ENCODE measurements at regions not wholly inside any gene's neighbourhood (a gene's known extent, or its start where the extent isn't known, plus 50 kb on each side); places are given as distances from the start of the nearest gene placed in this dataset.

GRCh38 chr5:69038539-69038938 lies 55.3 kb upstream of the SLC30A5 start:
- Histone ChIP-seq H2AFZ (ENCODE audit: low read length) (no peak overlapping the region), H3K4me3 (ENCODE audit: low read depth, low read length, poor library complexity, severe bottlenecking) (no peak overlapping the region), H3K4me1 (ENCODE audit: insufficient read depth, low read length, severe bottlenecking) (peaks cover 10% of the 10 kb centered on the region), H3K9me2 (ENCODE audit: low read depth, low read length) (no peaks in the 10 kb centered on the region), H3K36me3 (ENCODE audit: insufficient read depth, low read length) (no peaks in the 10 kb centered on the region), H3K4me2 (ENCODE audit: low read length) (no peak overlapping the region), H3F3A (ENCODE audit: insufficient read depth, low read length) (no peaks in the 10 kb centered on the region), H3K9ac (ENCODE audit: low read length) (no peak overlapping the region), H4K20me1 (ENCODE audit: insufficient read depth, low read length) (no peaks in the 10 kb centered on the region), H3K79me2 (ENCODE audit: insufficient read depth, low read length) (no peaks in the 10 kb centered on the region), H3K27me3 (ENCODE audit: insufficient read depth, low read length) (no peaks in the 10 kb centered on the region), H3K27ac (ENCODE audit: low read depth, low read length, poor library complexity, severe bottlenecking) (no peak overlapping the region), H3K9me3 (ENCODE audit: low read length) (no peaks in the 10 kb centered on the region)
- no peak for TF ChIP-seq CTCF (IDR thresholded peaks at IDR 0.05; ENCODE audit: low read length)
- TF ChIP-seq EZH2 (IDR thresholded peaks at IDR 0.05; ENCODE audit: borderline replicate concordance, low read length), result no peak

GRCh38 chr5:69039829-69040228 lies 54.0 kb upstream of the SLC30A5 start:
- no peaks in the 10 kb centered on the region for H3K36me3 ChIP-seq (ENCODE audit: insufficient read depth, low read length)
- H3K27ac ChIP-seq (ENCODE audit: low read depth, low read length, poor library complexity, severe bottlenecking), result no peak overlapping the region
- H3K4me1 ChIP-seq (ENCODE audit: insufficient read depth, low read length, severe bottlenecking), result peaks cover 18% of the 10 kb centered on the region
- H3K79me2 ChIP-seq (ENCODE audit: insufficient read depth, low read length), result no peaks in the 10 kb centered on the region
- no peaks in the 10 kb centered on the region for H3K9me3 ChIP-seq (ENCODE audit: low read length)
- H3K9ac ChIP-seq (ENCODE audit: low read length), result no peak overlapping the region
- H4K20me1 ChIP-seq (ENCODE audit: insufficient read depth, low read length), result no peaks in the 10 kb centered on the region
- no peak overlapping the region for H2AFZ ChIP-seq (ENCODE audit: low read length)
- no peaks in the 10 kb centered on the region for H3K9me2 ChIP-seq (ENCODE audit: low read depth, low read length)
- H3K4me3 ChIP-seq (ENCODE audit: low read depth, low read length, poor library complexity, severe bottlenecking), result no peak overlapping the region
- no peaks in the 10 kb centered on the region for H3K27me3 ChIP-seq (ENCODE audit: insufficient read depth, low read length)
- TF ChIP-seq CTCF (IDR thresholded peaks at IDR 0.05; ENCODE audit: low read length) (no peak), EZH2 (IDR thresholded peaks at IDR 0.05; ENCODE audit: borderline replicate concordance, low read length) (no peak)
- no peak overlapping the region for H3K4me2 ChIP-seq (ENCODE audit: low read length)
- no peaks in the 10 kb centered on the region for H3F3A ChIP-seq (ENCODE audit: insufficient read depth, low read length)

- peak overlapping the region; percentile 93; the same call in 1 of the 2 replicates for H3K4me2 ChIP-seq (ENCODE audit: low read length)
- H4K20me1 ChIP-seq (ENCODE audit: insufficient read depth, low read length), result no peaks in the 10 kb centered on the region
- H3F3A ChIP-seq (ENCODE audit: insufficient read depth, low read length), result no peaks in the 10 kb centered on the region
- H3K4me3 ChIP-seq (ENCODE audit: low read depth, low read length, poor library complexity, severe bottlenecking), result no peak overlapping the region
- H3K9me3 ChIP-seq (ENCODE audit: low read length), result no peaks in the 10 kb centered on the region
- H3K9me2 ChIP-seq (ENCODE audit: low read depth, low read length), result no peaks in the 10 kb centered on the region
- no peak overlapping the region; the same call in 1 of the 2 replicates for H3K9ac ChIP-seq (ENCODE audit: low read length)
- no peaks in the 10 kb centered on the region for H3K27me3 ChIP-seq (ENCODE audit: insufficient read depth, low read length)
- H3K27ac ChIP-seq (ENCODE audit: low read depth, low read length, poor library complexity, severe bottlenecking), result no peak overlapping the region
- H2AFZ ChIP-seq (ENCODE audit: low read length), result peak overlapping the region; percentile 98
- H3K79me2 ChIP-seq (ENCODE audit: insufficient read depth, low read length), result no peaks in the 10 kb centered on the region
- TF ChIP-seq EZH2 (IDR thresholded peaks at IDR 0.05; ENCODE audit: borderline replicate concordance, low read length) (no peak), CTCF (IDR thresholded peaks at IDR 0.05; ENCODE audit: low read length) (no peak)
- no peaks in the 10 kb centered on the region for H3K36me3 ChIP-seq (ENCODE audit: insufficient read depth, low read length)
- H3K4me1 ChIP-seq (ENCODE audit: insufficient read depth, low read length, severe bottlenecking), result peaks cover 22% of the 10 kb centered on the region
Observed at GRCh38 chr5:69042500-69042899, 51.3 kb upstream of the SLC30A5 start.
